Loucy (cell line): ENCODE measurements at regions not wholly inside any gene's neighbourhood (a gene's known extent, or its start where the extent isn't known, plus 50 kb on each side); places are given as distances from the start of the nearest gene placed in this dataset.

Experiments
- H2AFZ ChIP-seq: fragments of 200-600 bp; sonication (generic); 2 replicates; pipeline ENCODE4 v1.6.0; 2016; ENCODE audit warnings: antibody characterized with exemption, mild to moderate bottlenecking, low read length, moderate library complexity
- H3F3A ChIP-seq: fragments of 200-600 bp; 2 replicates; pipeline ENCODE4 v1.6.0; 2016; ENCODE audit warnings: antibody characterized with exemption, low read depth, mild to moderate bottlenecking
- H3K27me3 ChIP-seq: fragments of 200-600 bp; sonication (generic); 2 replicates; pipeline ENCODE4 v1.6.1; 2014; ENCODE audit warnings: low read length, mild to moderate bottlenecking; ENCODE audit not compliant: insufficient read depth, poor library complexity, severe bottlenecking
- H3K36me3 ChIP-seq: fragments of 200-600 bp; sonication (generic); 2 replicates; pipeline ENCODE4 v1.6.1; 2016; ENCODE audit warnings: low read length; ENCODE audit not compliant: insufficient read depth
- H3K4me1 ChIP-seq: fragments of 200-600 bp; sonication (generic); 2 replicates; pipeline ENCODE4 v1.5.1; 2014; ENCODE audit warnings: low read length, mild to moderate bottlenecking; ENCODE audit not compliant: insufficient read depth, poor library complexity, severe bottlenecking
- H3K4me2 ChIP-seq: fragments of 200-600 bp; sonication (generic); 2 replicates; pipeline ENCODE4 v1.6.0; 2014; ENCODE audit warnings: antibody characterized with exemption, low read length, low read depth, mild to moderate bottlenecking; ENCODE audit not compliant: poor library complexity, severe bottlenecking
- H3K4me3 ChIP-seq: fragments of 200-600 bp; sonication (generic); 2 replicates; pipeline ENCODE4 v1.5.1; 2014; ENCODE audit warnings: low read length, mild to moderate bottlenecking, mixed read lengths; ENCODE audit not compliant: poor library complexity, severe bottlenecking
- H3K79me2 ChIP-seq: fragments of 200-600 bp; sonication (generic); 2 replicates; pipeline ENCODE4 v1.6.1; 2014; ENCODE audit warnings: low read length; ENCODE audit not compliant: insufficient read depth
- H3K9ac ChIP-seq: fragments of 200-600 bp; sonication (generic); 2 replicates; pipeline ENCODE4 v1.6.0; 2014; ENCODE audit warnings: mild to moderate bottlenecking, low read depth, low read length, moderate library complexity; ENCODE audit not compliant: poor library complexity, severe bottlenecking
- H3K9me2 ChIP-seq: fragments of 200-600 bp; sonication (generic); replicated peaks from 2 replicates; pipeline ENCODE4 v1.6.1; 2016; ENCODE audit warnings: low read depth, low read length, mixed read lengths
- H3K9me3 ChIP-seq: fragments of 200-600 bp; sonication (generic); 2 replicates; pipeline ENCODE4 v1.6.1; 2014; ENCODE audit warnings: mild to moderate bottlenecking, antibody characterized with exemption, low read length, low read depth; ENCODE audit not compliant: insufficient read depth
- H4K20me1 ChIP-seq: fragments of 200-600 bp; sonication (generic); 2 replicates; pipeline ENCODE4 v1.6.0; 2014; ENCODE audit warnings: antibody characterized with exemption, low read length, mild to moderate bottlenecking; ENCODE audit not compliant: insufficient read depth, poor library complexity, severe bottlenecking
- EZH2phosphoT487 ChIP-seq: fragments of 200-600 bp; IDR thresholded peaks from 2 replicates; pipeline ENCODE4 v1.6.1; 2018; ENCODE audit warnings: antibody characterized with exemption, mild to moderate bottlenecking, moderate library complexity, borderline replicate concordance
- TF ChIP-seq, protein P1 (sequence below): fragments of 200-600 bp; sonication (generic); conservative IDR thresholded peaks from 2 replicates; pipeline ENCODE4 v1.5.1; 2014; ENCODE audit warnings: mild to moderate bottlenecking, antibody characterized with exemption, low read length

DNA sequence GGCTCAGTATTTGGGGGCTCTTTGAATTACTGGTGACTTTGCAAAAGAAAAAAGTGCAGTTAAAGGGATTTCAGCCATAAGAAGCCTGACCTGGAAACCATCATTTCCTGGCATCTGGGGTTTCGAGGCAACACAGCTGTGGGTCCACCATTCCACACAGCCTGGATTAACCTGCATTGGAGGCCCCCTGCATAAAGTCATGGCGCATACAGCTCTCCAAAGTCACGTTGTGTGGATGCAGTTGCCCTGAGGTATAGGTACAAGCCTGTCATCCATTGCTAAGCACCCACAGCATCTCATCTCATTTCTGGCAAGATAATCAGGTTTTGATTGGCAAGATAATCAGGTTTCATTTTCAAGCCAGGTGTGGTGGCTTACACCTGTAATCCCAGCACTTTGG lies 54.5 kb upstream of the TAGAP start:
- H2AFZ ChIP-seq: no peak overlapping the region

DNA sequence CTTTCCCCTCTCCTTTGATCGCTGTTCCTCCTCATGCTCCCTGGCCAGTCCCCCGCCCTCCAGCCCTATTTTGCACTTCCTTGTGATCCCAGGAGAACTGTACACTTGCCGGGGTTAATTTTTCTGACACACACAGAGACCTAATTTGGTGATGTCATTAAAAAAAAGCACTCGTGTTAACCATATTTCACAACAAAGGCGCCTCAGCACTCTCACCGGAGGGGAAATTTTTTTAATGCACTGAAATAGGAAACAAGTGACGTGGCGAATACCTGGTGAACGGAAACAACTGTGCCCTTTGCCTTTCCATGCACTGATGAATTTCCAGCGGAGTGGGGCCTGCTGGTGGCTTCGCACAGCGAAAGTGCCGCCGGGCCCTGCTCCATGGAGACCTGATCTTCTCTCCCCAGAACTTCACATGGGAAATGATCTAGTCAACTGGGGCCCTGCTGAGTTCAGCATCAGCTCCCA lies 53.9 kb upstream of the TAGAP start:
- Histone ChIP-seq H3K9ac (no peak overlapping the region), H4K20me1 (no peaks in the 10 kb centered on the region), H2AFZ (no peak overlapping the region), H3K4me3 (no peak overlapping the region), H3K9me2 (no peaks in the 10 kb centered on the region), H3K27me3 (no peaks in the 10 kb centered on the region), H3F3A (no peaks in the 10 kb centered on the region), H3K4me1 (no peaks in the 10 kb centered on the region), H3K4me2 (no peak overlapping the region), H3K9me3 (no peaks in the 10 kb centered on the region), H3K79me2 (no peaks in the 10 kb centered on the region), H3K36me3 (no peaks in the 10 kb centered on the region)
- TF ChIP-seq, protein P1, sequence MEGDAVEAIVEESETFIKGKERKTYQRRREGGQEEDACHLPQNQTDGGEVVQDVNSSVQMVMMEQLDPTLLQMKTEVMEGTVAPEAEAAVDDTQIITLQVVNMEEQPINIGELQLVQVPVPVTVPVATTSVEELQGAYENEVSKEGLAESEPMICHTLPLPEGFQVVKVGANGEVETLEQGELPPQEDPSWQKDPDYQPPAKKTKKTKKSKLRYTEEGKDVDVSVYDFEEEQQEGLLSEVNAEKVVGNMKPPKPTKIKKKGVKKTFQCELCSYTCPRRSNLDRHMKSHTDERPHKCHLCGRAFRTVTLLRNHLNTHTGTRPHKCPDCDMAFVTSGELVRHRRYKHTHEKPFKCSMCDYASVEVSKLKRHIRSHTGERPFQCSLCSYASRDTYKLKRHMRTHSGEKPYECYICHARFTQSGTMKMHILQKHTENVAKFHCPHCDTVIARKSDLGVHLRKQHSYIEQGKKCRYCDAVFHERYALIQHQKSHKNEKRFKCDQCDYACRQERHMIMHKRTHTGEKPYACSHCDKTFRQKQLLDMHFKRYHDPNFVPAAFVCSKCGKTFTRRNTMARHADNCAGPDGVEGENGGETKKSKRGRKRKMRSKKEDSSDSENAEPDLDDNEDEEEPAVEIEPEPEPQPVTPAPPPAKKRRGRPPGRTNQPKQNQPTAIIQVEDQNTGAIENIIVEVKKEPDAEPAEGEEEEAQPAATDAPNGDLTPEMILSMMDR: no peak
- no peak for TF ChIP-seq EZH2phosphoT487

More for the DNA sequence above, 54.5 kb upstream of the TAGAP start:
- Histone ChIP-seq H3K79me2 (no peaks in the 10 kb centered on the region), H4K20me1 (no peaks in the 10 kb centered on the region), H3K4me3 (no peak overlapping the region), H3F3A (no peaks in the 10 kb centered on the region), H3K36me3 (no peaks in the 10 kb centered on the region), H3K4me2 (no peak overlapping the region), H3K9me2 (no peaks in the 10 kb centered on the region), H3K27me3 (no peaks in the 10 kb centered on the region), H3K9ac (no peak overlapping the region), H3K4me1 (no peaks in the 10 kb centered on the region), H3K9me3 (no peaks in the 10 kb centered on the region)
- no peak for TF ChIP-seq EZH2phosphoT487
- TF ChIP-seq, protein P1: no peak

DNA sequence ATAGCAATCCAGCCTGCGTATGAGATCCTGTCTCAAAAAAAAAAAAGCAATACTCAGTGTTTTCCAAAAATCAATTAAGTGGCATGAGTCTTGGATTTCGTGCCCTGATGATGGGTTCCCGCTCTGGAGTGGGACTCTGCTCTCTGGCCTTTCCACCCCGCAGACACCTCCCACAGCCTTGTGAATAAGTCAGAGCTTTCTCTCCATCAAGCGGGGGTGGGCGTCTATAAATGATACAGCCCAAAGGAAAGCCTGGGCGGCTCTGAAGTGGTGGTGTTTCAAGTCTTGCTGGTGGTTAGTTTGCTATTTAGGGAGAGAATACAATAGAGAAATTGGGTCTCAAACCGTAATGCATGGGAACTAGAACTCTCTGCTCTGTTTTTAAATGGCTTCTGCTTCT lies 52.5 kb upstream of the TAGAP start:
- no peaks in the 10 kb centered on the region for H3K36me3 ChIP-seq
- no peak overlapping the region for H2AFZ ChIP-seq
- no peak overlapping the region for H3K9ac ChIP-seq
- TF ChIP-seq, protein P1: no peak
- no peak for TF ChIP-seq EZH2phosphoT487
- no peaks in the 10 kb centered on the region for H3K79me2 ChIP-seq
- no peaks in the 10 kb centered on the region for H3K4me1 ChIP-seq
- H3K9me3 ChIP-seq: no peaks in the 10 kb centered on the region
- no peaks in the 10 kb centered on the region for H3F3A ChIP-seq
- no peak overlapping the region for H3K4me3 ChIP-seq
- no peaks in the 10 kb centered on the region for H3K27me3 ChIP-seq
- H3K9me2 ChIP-seq: no peaks in the 10 kb centered on the region
- H4K20me1 ChIP-seq: no peaks in the 10 kb centered on the region
- no peak overlapping the region for H3K4me2 ChIP-seq
